Retina (tissue), 1 donor: ENCODE measurements at regions not wholly inside any gene's neighbourhood (a gene's known extent, or its start where the extent isn't known, plus 50 kb on each side); places are given as distances from the start of the nearest gene placed in this dataset.
A peak's percentile ranks its signal among the peaks of the same experiment; 100 is the strongest.
"Not testable (repeated sequence)": the region's sequence is repeated elsewhere in the genome, so short reads cannot be mapped to it uniquely, and the experiment has no call there.

Experiments used
- DNase-seq: peaks from one replicate; pipeline ENCODE4 v3.0.0-alpha.2; 2016

GRCh38 chr7:26071622-26072456 lies 80.2 kb upstream of the NFE2L3 start:
- DNase-seq = no peak

- DNase-seq = no peak
Observed at GRCh38 chr7:26073041-26073440, 79.0 kb upstream of the NFE2L3 start.

- DNase-seq = no peak
Observed at GRCh38 chr7:26074919-26075318, 77.1 kb upstream of the NFE2L3 start.

DNA sequence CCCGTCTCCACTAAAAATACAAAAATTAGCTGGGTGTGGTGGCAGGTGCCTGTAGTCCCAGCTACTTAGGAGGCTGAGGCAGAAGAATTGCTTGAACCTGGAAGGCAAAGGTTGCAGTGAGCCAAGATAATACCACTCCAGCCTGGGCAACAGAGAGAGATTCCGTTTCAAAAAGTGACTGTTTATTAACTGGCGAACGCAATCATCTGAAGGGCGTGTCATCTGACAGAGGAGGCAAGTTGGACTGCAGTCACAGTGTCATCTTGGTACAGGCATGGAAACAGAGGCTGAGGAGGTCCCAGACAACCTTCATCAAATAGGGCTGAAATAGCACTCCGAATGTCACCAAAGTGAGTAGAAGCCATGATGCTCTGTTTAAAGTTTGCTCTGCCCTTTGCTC lies 75.3 kb upstream of the NFE2L3 start:
- DNase-seq = no peak

DNA sequence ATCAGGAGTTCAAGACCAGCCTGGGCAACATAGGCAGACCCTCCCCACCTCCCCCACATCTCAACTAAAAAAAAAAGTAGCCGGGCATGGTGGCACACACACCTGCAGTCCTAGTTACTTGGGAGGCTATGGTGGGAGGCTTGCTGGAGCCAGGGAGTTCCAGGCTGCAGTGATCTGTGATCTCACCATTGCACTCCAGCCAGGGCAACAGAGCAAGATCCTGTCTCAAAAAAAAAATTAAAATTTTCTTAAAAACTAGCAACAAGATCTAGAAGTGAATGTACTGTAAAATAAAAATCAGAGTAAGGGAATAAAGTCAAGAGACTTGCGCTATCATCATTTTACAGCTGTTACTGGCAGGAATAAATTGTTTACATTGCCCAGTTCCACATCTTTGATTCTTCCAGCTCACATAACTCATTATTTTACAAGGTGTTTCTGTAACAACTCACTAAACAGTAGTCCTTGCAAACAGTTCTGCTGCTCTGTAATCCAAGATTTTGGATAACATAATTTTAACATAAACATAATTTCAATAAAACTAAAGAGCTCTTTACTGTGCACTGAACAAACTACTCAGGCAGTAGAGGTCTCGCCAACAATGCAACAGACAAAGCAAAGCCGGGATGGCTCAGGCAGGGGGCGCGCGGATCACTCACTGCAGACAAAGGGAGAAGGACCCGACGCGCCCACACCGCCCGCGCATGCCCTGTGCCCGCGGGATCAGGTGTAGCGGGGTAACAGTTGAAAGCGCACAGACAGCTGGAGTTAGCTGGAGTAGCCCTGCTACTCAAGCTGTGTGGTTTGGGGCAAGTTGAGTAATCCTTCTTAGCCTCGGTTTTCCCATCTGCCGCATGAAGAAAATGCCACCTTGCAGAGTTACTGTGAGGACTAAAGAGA lies 73.3 kb upstream of the NFE2L3 start:
- DNase-seq = peak; percentile 89

DNA sequence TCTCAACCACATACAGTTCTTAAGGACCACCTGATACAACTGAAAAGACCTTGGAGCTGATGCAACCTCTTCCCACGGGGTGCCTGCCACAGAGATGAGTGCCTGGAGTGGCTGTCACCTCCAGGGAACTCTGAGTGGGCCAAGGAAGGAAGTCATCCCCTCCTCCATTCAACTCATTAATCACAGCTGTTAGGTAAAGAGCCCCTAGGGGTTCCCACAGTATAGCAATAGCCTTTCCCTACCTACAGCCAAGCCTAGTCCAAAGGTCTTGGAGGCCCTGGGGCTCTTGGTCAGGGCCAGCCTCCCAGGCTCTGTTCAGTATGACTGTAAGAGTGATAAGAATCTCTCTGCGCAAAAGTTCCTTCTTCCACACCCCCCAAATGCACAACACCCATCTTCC lies 70.4 kb upstream of the NFE2L3 start:
- no peak for DNase-seq

DNA sequence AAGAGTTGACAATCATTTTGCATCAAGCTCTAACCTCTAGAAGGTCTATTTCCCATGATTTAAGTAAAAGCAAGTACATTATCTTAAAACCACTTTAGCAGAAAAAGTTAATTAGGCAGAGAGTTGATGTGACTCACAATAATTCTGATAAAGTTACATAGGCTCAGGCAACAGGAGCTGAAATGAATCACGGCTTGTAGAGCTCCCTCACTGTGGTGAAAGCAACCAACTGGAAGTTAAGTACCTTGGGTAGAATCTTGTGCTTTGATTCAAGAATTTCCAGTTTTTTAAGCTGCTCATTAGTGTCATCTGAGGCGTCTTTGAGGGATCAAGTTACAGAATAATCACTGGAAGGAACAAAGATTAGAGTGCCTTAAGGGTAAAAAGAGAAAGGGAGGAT lies 68.9 kb upstream of the NFE2L3 start:
- DNase-seq = no peak

- no peak for DNase-seq
Observed at GRCh38 chr7:26084418-26084817, 67.6 kb upstream of the NFE2L3 start.

GRCh38 chr7:26085771-26086170 lies 66.2 kb upstream of the NFE2L3 start:
- no peak for DNase-seq

GRCh38 chr7:26087321-26088091 lies 64.5 kb upstream of the NFE2L3 start:
- DNase-seq = no peak

DNA sequence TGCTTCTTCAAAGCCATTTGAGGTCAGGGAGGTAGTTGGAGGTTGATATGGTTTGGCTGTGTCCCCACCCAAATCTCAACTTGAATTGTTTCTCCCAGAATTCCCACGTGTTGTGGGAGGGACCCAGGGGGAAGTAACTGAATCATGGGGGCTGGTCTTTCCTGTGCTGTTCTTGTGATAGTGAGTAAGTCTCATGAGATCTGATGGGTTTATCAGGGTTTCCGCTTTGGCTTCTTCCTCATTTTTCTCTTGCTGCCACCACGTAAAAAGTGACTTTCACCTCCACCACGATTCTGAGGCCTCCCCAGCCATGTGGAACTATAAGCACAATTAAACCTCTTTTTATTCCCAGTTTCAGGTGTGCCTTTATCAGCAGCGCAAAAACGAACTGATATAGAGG lies 62.5 kb upstream of the NFE2L3 start:
- DNase-seq = not testable (repeated sequence)

- DNase-seq = peak; percentile 70
Observed at GRCh38 chr7:26090927-26091519, 61.0 kb upstream of the NFE2L3 start.

GRCh38 chr7:26091933-26092332 lies 60.1 kb upstream of the NFE2L3 start:
- no peak for DNase-seq

GRCh38 chr7:26093023-26093422 lies 59.0 kb upstream of the NFE2L3 start:
- no peak for DNase-seq

GRCh38 chr7:26096136-26096535 lies 55.9 kb upstream of the NFE2L3 start:
- DNase-seq = no peak

- DNase-seq = no peak
Observed at GRCh38 chr7:26097837-26098668, 53.9 kb upstream of the NFE2L3 start.

GRCh38 chr7:26099236-26099635 lies 52.8 kb upstream of the NFE2L3 start:
- no peak for DNase-seq

GRCh38 chr7:26100406-26101339 lies 51.3 kb upstream of the NFE2L3 start:
- no peak for DNase-seq

- peak; percentile 72 for DNase-seq
Observed at GRCh38 chr7:26101361-26102151, 50.4 kb upstream of the NFE2L3 start.

DNA sequence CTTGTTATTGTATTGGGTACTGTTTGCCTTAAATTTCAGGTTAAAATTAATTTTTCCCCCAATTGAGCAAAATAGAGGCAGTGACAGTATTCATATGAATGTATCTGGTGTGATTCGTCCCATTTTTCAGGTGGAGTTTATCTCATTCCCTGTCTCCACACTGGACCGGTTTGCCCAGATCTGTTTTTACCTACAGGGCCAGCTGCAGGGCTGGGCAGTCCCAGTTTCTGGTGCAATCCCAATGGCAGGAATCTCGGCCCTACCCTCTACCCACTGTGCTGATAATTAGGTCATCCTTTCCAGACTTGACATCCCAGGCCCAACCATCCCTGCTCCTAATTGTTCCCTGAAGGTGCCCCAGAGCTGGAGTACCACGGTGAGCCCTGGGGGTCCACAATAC lies 49.8 kb upstream of the NFE2L3 start:
- no peak for DNase-seq
